ENCODE measurements at regions not wholly inside any gene's neighbourhood (a gene's known extent, or its start where the extent isn't known, plus 50 kb on each side); places are given as distances from the start of the nearest gene placed in this dataset.
"Not testable (repeated sequence)": the region's sequence is repeated elsewhere in the genome, so short reads cannot be mapped to it uniquely, and the experiment has no call there.

- no peak for DNase-seq
Measured at GRCh38 chr22:49013707-49014106, 814.0 kb downstream of the BRD1 start.

DNA sequence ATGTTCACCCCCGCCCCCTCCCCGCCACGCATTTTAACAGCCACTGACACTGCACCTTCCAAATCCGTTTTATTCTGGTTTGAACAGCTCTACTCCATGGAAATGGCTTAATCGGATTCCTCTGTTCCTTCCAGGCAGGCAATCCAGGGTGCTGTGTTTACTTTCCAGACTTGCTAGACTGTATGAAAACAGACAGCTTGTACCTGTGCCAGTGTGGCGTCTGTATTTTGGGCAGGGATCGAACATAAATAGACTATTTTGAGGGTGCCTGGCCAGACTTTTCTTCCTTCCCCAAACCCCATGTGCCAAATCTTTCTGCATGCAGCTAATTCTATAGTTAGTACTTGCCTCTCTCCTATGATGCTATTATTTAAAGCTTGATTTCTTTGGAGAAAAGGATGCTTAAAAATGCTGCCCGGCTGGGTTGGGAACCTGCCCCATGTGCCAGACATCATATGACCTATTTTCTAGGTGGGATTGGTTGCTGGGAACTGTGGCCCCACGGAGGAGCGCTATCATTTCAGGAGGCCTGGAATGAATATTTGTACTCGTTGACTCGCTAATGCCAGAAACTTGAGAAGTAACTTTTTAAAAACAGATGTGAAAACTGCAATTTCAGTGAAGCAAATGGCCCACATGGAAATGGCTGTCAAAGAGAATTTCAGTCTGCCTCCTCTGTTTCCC is 814.8 kb downstream of the BRD1 start:
- DNase-seq, result no peak

GRCh38 chr22:49011769-49012648 is 815.7 kb downstream of the BRD1 start:
- no peak for DNase-seq

DNA sequence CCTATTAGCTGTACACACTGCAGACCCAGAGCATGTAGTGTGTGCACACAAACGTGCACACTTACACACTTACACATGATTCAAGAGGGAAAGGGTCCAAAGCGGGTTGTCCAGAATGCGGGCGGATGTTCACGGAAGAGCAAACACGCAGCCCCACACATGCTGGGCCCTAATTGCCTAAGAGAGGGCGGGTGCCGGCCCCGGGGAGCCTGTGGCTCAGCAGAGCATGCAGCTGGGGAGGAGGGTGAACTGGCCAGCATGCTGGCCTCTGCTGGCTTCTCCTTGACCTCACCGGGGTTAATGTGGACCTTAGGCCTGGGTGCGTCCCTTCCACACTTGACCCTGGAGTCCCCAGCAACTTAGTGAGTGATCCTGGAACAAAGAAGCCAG is 816.3 kb downstream of the BRD1 start:
- DNase-seq, result no peak

- DNase-seq, result no peak
Measured at GRCh38 chr22:49010901-49011300, 816.8 kb downstream of the BRD1 start.

DNA sequence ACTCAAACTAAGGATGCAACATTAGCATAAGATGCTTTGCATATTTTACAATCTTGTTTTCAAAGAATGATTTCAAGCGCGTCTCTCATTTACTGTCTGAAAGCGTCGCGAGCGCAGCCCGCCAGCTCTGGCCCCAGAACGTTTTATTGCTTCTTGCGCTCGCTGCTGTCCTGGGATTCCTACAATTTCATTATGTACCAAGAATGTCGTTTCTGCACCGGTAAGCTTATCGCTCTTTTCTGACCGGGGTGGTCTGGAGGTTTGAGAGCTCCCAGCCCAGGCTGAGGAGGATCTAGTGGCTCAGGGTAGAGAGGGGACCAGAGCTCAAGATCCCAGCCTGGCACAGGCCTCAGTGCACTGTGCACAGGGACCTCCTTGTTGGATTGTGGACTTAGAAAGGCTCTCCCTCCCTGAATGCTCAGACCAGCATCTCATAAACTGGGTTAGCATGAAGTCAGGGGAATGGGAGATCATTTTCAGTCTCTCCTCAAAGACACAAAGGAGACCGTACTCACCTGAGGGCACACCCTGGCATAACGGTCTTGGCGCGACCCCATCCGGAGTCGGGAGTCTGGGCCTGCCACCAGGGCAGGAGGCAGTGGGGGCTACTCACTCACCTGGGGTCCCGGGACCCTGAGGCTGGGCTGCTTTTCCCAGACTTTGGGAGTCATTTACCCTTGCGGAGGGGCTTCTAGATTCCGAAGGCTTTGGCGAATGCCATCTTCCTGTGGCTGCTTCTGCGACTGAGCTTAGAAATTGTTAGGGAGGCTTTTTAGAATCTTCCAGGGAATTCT is 817.4 kb downstream of the BRD1 start:
- no peak for DNase-seq

DNA sequence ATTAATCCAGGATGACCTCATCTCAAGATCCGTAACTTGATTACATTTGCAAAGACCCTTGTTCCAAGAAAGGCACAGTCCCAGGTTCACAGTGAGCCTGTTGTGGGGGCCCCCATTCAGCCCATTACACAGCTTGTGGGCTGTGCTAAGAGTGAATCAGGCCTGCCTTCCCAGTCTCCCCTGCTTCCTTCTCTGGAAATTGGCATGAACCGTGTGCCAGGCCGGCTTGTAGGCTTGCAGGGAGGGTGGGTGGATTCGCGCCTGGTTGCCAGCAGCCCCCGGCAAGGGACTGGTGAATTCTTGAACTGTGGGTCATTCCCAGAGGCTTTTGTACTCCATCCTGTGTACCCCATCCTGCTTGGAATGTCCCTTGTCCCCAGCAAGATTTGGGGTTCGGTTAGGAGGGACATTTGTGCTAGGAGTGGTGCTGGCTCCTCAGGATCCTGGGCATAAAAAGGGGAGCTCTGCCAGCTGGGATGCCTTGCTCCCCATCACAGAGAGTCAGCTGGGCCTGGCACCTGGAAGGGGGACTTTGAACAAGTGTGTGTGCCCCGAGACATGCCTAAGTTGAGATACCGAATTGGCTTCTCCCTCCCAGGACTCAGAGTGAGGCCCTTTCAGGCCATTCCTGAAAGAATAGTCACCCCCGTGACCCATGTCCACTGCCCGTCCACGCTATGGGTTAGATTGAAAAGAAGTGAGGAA is 818.2 kb downstream of the BRD1 start:
- DNase-seq, result no peak

GRCh38 chr22:49008682-49009235 is 818.9 kb downstream of the BRD1 start:
- DNase-seq, result no peak

DNA sequence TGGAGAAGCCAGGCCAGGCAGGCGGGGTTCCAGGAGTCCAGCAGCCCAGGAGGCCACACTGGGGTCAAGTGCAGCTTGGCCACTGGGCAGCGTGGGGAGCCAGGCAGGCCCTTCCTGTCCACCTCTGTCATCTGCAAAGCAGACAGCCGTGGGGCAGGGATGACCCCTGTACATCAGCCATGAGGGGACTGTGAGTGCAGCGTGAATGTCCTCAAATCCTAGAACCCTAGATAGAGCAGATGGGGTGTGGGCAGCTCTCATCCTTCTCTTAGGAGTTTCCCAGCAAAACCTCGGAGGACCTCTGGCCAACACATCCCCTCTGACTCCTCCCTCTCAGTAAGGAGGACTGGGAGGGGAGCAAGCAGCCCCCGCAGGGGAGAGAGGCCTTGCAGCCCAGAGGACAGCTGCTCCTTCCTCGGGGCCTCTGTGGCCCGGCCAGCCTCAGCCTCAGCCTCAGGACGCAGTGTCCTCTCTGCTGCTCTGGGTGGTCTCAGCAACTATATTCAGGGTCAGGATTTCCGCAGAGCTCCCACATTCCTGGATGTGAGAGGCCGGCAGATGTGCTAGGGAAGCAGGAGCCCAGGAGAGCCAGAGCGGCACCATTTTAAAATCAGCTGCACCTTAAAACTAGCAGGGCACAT is 820.5 kb downstream of the BRD1 start:
- no peak for DNase-seq

GRCh38 chr22:49006207-49007012 is 821.3 kb downstream of the BRD1 start:
- DNase-seq, result no peak

DNA sequence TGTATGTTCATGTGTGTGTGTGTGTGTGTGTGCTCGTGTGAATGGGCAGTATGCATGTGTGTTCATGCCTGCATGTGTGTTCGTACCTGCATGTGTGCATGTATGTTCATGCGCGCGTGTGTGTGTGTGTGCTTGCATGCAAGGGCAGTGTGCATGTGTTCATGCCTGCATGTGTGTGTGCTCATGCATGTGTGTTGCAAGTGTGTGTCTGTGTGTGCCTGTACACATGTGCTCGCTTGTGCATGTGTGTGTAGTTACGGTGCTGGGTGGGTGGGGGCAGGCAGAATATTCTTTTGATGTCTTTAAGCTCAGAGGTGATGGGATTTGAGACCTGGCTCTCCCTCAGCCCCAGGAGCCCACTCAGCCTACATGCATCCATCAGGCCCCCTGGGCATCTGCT is 822.1 kb downstream of the BRD1 start:
- no peak for DNase-seq

GRCh38 chr22:49004484-49005399 is 822.9 kb downstream of the BRD1 start:
- DNase-seq, result no peak

DNA sequence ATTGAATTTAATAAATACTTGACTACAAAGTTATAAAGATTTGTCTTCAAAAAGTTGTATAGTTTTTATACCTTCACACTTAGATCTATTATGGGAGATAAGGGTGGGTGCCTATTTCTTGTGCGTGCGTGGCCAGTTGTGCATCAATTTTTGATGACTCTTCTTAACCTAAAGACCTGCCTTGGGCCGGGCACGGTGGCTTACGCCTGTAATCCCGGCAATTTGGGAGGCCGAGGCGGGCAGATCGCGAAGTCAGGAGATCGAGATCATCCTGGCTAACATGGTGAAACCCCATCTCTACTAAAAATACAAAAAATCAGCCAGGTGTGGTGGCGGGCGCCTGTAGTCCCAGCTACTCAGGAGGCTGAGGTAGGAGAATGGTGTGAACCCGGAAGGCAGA is 830.1 kb downstream of the BRD1 start:
- DNase-seq, result not testable (repeated sequence)

DNA sequence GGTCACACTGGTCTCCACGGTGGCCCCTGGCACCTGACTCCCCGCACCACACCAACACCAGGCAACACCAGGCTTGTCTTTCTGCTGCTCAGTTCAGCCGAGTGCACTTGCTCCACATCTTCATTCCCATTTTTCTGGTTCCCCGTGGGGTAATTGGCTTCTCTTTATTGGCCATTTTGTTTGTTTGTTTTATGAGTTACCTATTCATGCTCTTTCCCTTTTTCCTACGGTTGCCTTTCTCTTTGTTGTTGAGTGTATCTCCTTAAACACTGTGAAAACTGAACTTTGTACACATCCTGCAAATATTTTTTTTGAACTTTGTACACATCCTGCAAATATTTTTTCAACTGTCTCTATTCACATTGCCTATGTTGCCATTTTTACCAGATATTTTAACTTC is 834.0 kb downstream of the BRD1 start:
- no peak for DNase-seq

DNA sequence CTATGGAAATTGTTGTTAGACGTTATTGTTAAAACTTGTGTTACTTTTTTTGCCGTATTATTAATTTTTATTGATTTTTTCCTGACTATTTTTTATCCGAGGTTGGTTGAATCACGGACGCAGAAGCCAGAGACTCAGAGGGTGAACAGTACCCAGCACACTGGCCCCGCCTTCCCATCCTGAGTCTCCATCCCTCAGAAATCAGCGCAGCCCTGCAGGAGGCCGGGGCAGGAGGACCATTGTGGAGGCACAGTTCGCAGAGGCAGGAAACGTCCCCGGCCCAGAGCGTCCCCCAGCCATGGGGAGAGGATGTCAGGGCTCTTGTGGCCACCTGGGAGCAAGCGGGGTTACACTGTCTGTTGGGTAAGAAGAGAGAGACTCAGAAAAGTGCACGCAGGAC is 843.0 kb downstream of the BRD1 start:
- DNase-seq, result no peak

DNA sequence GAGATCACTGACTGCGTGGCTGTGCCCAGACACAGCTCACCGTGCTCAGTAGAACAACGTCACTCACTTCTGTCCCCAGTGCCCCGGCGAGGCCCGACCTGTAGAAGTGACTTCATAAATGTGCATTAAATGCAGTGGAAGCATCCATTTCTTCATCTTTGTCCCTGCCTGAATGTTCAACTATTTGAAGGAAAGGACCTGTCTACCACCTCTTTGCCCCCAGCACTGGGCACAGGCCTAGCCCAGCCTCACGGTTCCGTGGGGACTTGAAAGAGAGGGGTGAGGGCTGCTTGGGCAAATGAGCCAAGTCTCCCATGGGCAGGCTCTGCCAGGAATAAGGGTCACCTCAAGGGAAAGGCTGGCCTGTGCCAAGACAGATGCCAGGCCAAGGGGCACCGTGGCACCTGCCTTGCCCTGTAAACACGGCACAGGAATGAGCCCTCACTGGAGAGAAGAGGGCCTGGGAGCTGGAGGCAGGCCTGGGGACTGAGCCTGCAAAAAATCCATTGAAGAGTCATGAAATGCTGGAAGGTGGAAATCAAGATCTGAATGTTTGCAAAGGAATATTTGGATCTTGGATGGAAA is 845.3 kb downstream of the BRD1 start:
- DNase-seq, result no peak

GRCh38 chr22:48981371-48982061 is 846.2 kb downstream of the BRD1 start:
- no peak for DNase-seq

- DNase-seq, result no peak
Measured at GRCh38 chr22:48980918-48981317, 846.8 kb downstream of the BRD1 start.

GRCh38 chr22:48980409-48980808 is 847.3 kb downstream of the BRD1 start:
- DNase-seq, result no peak
